ENCODE measurements at regions not wholly inside any gene's neighbourhood (a gene's known extent, or its start where the extent isn't known, plus 50 kb on each side); places are given as distances from the start of the nearest gene placed in this dataset.
A peak's percentile ranks its signal among the peaks of the same experiment; 100 is the strongest.

DNA sequence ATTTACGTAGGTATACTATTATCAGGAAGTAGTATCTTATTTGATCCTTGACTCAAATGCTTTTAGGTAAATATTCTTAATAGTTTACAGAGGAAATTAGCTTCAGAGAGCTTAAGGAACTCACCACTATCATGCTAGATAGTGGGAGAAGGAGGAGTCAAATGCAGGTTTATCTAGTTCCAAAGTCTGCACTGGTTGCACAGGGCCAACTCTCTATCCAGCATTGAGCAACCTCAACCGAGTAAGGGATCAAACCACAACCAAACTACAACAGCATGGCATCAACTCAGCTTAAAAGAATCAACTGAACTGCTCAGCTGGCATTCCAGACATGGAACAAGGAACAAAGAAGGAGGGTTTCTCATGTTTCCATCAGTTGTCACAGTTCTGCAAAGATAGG, 306.0 kb downstream of the MAF start:
- no peak for DNase-seq

DNA sequence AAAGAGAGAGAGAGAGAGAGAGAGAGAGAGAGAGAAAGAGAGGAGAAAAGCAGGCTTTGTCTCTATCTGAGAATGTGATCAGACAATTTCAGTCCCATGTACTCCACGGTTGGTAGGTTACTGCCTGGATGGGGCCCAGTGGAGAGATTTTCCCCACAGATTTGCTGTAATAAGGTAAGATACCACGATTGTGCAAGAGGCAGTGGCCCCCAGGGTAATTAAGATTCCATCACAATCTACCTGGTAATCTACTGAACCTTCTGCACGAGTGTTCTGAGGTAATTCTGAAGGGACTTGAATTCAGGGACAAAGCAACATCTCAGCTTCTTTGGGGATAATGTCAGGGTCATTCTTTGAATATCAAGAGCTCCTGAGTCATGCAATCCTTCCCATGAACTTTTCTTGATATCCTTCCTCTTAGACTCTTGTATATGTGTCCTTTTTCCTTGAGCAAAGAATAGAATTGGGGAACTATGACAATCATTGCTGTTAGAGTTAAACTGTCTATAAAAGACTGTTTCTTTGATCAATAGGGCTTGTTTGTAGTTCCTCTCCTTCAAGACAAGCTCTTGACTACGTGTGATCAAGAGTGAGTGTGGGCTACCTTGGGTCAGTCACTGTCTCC, 306.6 kb downstream of the MAF start:
- DNase-seq: no peak

DNA sequence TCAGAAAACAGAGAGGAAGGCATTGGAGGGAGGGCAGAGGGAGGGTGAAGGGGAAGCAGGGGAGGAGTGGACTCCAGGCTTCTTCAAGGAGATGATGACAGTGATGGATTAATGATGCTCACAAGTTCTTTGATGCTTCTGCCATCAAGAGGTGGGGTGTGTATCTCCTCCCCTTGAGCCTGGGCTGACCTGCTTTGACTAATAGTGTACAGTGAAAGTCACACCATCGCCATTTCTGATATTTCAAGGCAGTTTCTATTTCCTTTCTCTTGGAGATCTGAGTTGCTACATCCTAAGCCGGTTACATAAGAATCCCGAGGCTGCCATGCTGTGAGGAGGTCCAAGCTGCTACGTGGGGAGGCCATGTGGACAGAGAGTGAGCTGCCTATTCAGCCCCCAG, 312.5 kb downstream of the MAF start:
- DNase-seq: no peak

DNA sequence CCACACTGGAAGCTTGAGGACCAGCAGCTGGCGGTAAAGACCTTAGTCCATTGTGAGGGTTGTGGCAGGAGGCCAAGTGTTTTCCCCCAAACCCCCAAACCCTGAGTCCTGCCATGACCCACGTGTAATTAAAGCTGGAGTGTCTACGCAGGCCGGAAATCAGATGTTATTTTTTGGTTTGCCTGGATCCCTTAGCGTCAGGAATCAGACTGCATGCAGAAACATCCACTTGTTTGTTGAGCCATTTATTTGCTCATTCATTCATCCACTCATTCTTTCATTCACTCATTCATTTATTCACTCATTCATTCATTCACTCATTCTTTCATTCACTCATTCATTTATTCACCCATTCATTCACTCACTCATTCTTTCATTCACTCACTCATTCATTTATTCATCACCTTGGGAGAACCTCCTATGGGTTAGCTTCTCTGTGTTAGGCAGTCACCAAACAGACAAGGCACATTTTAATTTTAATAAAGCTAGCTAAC, 313.1 kb downstream of the MAF start:
- DNase-seq: no peak

DNA sequence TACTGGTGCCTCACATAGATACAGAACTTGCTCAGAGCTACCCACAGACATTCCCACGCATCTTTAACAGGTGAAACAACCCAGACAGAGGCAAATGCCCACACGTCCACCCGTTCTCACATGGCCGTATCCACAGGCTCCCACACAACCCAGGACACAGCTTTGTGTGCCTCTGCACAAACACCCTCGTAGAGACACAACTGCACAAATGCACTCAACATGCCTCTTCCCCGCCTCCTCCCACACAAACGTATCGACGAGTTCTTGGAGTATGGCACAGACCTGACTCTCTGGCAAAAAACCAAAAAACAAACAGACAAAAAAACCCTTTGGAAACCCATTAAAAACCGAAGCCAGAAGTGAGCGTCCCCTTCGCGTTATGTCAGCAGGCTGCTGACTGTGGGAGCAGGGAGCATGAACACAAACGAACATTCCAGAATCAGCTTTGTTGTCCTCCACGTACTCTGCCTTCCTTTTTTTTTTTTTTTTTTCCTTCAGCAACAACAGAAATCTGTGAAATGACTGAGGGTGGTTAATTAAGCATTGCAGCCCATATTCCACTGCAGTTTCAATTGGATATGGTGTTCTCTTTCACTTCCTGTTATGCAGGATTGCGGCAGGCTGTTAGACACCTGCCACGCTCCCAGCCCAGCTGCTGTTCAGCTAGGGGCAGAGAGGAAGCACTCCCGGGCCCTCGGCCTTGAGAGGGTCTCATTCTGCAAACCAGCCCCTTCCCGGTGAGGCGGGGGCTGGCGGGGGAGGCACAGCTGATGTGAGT, 313.7 kb downstream of the MAF start:
- DNase-seq: peak; percentile 81

DNA sequence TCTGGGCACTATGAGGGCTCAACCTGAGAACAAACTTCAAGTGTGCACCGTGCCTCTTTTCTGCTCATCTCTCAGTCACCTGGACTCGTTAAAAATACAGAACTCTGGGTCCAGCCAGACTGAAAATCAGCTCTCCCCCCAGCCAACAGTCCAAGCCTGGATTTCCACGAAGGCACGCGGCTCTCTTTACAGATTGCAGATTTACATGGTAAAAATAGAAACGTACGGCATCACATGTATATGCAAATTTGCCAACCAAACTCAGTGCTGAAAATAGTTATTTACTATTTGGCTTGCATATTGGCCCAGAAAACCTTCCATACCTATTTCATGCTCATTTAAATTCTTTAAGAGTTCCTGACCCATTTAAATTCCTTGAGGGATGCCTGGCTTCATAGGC, 315.8 kb downstream of the MAF start:
- DNase-seq: no peak

DNA sequence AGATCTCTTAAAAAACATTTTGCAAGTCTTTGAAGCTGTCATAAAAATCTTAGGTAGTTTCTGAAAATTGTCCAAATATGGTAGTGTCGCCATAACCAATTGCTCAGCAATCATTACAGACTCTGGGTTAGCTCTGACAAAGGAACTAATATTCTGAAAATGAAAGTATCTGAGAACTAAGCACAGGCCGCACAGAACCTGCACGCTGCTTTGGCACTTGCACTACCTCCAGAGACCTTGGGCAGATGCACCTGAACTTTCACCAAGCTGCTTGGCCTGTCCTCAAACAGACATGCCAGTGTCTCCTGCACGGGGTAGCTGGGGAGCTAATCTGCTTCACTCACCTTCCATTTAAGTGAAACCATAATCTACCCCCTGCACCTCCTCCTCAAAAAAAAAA, 317.0 kb downstream of the MAF start:
- no peak for DNase-seq

DNA sequence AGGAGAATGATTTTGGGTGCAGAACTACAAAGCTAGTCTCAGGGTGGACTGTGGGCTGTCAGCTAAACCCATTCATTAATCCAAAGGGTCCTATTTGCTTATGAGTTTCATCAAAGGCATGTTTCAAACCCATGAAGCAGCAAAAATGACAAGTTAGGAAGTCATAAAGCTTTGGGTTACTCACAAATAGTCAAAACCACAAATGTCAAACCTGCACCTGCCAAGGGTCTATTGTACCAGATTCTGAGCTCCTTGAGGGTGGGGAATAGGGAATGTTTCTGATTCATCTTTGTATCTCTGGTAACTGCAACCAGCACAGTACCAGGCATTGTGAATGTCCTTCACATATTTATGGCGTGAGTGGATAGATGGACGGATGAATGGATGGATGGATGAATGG, 317.7 kb downstream of the MAF start:
- no peak for DNase-seq

DNA sequence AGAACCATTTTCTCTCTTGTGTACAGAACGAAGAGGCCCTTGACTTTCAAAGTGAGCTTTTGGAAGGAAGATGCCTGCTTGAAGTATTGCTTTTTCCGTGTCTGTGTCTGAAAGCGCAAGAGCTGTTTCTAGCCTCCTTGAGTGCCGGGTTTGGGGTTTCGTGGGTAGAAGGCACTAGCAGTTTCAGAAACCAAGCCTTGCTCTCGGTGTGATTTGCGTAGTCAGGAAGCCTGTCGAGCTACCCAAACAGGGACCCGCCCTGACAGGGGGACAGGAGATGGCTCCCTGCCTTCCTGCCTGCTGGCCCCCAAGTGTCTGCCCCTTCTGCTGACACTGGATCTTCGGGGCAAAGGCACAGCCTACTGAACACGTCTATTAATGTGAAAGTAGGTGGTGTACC, 322.0 kb downstream of the MAF start:
- no peak for DNase-seq

DNA sequence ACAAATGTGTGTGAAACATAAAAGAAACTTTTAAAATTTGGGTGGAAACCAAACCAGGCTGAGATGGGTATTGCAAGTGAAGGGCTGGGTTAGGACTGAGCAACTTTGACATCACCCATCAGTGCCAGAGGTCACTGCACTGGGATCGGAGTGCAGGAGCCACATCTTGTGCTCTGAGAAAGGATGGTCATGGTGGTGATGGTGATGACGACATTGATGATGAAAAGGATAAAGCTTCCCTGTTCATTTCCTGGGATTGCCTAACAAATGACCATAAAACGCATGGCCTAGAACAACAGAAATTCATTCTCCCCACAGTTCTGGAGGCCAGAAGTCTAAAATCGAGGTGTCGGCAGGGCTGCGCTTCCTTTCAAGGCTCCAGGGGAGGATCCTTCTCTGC, 324.0 kb downstream of the MAF start:
- DNase-seq: no peak

DNA sequence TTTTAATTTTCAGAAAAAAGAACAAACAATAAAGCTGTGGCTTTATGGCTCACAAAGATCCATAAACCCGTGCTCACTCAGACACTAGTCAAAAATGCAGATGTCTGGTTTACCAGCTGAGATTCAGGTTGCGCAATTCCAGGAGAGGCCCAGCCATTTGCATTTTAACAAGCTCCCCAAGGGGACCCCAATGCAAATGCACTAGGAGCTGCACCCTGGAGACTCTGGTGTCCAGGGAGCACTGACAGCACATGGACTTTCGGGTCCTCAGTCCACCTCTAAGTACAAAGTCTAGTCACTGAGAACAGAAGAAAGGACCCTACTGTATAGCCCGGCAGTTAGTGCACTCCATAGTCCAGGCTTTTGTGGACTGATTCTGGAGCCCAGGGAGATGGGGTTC, 326.3 kb downstream of the MAF start:
- no peak for DNase-seq

DNA sequence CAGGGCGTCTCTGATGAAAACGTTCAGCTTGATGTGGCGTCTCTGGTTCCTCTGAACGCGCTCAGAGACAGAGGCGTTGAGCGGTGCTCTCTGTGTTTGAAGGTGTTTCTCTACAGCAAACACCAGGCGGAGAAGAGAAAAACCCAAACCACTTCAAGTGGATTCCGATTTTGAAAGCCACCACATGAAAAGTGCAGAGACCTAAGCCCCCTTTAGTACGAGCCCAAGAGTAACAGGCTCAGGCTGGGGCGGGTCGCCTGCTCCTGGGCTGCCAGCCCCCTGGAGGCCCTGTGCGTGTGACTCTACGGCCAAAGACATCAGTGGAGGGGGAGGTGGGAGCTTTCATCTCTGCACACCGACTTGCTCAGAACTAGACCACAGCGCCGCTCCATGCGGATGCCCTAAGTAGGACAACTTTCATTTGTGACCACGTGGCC, 328.4 kb downstream of the MAF start:
- DNase-seq: no peak

DNA sequence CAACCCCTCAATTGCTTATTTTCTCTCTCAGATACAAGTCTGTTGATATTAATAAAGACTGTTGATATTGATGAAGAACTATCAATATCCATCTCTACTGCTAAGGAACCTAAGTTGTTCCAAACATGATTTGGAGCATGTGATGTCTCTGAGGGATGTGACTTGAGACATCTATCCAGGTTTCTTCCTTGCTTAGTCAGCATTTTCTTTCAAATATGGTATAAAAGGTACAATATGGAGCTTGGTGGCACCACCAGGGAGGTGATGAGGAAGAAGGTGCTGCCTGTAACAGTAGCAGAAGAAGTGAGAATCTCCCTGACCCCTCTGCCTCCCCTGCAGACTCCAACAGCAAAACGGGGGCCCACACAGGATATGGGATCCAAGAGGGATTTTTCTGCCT, 329.0 kb downstream of the MAF start:
- no peak for DNase-seq

DNA sequence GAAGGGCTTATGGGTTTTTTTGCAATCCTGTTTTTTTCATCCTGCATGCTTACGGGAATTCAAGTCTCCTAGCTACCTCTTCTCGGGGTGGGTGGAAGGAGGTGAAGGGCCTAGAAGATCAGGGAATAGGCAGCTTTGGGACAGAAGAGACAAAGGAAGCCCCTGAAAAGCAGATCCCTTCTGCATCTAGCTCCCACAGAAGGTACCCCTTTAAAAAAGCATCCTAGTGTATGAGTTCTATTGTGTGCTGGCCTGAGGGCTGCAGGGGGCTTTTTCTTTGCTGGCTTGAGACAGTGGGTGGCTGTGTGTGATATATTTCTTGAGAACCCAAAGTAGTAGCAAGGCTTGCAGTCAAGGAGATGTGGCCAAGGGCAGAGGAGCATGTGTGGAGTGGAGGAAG, 330.5 kb downstream of the MAF start:
- no peak for DNase-seq

DNA sequence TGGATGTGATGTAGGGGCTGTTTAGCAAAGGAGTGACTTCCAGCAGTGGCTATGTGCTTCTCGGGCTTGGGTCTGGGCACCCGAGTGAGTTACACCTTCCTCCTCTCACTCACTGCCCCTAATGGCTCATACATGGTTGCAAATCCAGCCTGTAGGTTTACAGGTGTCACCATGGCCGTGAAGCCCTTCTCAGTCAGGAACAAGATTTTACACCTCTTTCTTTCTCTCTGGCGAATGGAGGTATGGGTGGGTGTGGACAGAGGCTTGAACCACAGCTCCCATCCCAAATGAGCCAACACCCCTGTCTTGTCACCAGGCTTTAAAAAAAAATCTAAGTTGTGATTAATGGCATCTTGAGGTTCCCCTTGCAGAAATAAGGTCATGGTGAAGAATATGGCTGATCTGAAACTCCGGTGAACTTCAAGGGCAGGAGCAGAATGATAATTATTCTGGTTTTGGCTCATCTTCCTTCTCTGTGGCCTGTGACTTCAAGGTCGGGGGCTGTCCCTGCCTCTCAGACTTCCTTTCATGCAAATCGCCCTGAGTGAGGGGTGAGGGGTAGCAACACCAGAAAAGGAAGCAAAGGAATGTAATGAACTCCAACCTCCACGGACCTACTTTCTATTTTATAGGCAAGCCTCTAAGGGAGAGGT, 331.2 kb downstream of the MAF start:
- no peak for DNase-seq

DNA sequence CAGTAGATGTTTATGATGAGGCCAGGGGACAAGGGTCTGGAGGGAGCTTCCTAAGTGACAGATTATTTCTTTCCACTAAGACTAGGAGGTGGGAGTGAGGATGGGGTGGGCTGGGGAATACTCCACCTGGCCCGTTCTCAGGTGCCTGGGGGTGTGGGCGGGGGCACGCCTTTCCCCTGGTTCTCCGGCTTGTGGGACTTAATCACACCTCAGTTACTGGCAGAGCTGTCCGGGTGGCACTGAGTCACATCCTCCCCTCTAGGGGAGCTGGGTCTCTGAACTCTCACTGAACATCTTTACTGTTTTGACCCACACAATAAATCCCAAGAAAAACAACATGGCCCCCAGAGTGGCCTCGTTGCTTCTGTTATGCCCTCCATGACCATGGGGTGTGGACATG, 332.8 kb downstream of the MAF start:
- no peak for DNase-seq

DNA sequence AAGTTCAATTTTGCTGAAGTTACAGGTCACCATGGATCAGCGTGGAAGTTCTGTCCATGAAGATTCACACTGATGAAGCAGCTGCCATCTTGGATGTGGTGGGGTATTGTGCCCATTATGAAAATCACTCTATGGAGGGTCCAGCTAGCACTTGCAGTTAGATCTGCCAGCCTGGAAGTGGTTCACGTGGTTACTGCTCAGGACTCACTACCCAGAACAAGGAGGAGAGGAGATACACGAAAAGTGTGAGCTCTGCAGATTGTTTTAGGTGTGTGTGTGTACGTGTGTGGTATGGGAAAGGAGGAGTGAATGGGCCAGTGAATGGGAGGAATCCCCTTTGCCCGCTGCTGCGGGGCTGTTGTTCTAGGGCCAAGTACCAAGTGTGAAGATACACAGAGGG, 333.4 kb downstream of the MAF start:
- DNase-seq: no peak

DNA sequence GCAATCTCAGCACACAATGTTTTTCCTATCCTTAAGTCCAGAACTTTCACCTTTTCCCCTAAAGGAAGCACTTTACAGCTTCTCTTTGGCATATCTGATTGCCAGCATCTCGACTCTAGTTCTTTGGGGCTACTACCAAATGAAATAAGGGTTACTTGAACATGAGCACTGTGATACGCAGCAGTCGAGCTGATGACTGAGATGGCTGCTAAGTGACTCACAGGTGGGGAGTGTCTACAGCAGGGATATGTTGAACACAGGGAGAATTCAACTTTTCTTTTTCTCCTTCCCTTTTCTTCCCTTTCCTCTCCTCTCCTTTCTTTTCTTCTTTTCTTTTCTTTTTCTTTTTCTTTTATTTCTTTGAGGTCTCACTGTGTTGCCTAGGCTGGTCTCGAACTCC, 334.8 kb downstream of the MAF start:
- no peak for DNase-seq

DNA sequence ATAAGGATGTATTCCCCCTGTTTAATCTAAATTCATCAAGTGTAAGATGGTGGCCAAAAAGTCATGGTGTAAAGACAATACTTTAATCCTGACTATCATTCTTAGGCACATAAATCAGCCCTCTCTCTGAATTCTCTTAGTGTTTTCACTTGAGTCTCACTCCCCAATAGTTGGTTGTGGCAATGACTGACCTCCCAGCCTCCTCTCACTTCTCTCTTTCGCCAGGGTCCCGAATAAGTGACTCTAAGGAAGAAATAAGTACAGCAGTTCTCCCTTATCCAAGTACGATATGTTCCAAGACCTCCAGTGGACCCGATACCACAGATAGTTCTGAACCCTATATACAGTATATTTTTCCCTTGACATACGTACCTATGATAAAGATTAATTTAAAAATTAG, 335.3 kb downstream of the MAF start:
- no peak for DNase-seq

DNA sequence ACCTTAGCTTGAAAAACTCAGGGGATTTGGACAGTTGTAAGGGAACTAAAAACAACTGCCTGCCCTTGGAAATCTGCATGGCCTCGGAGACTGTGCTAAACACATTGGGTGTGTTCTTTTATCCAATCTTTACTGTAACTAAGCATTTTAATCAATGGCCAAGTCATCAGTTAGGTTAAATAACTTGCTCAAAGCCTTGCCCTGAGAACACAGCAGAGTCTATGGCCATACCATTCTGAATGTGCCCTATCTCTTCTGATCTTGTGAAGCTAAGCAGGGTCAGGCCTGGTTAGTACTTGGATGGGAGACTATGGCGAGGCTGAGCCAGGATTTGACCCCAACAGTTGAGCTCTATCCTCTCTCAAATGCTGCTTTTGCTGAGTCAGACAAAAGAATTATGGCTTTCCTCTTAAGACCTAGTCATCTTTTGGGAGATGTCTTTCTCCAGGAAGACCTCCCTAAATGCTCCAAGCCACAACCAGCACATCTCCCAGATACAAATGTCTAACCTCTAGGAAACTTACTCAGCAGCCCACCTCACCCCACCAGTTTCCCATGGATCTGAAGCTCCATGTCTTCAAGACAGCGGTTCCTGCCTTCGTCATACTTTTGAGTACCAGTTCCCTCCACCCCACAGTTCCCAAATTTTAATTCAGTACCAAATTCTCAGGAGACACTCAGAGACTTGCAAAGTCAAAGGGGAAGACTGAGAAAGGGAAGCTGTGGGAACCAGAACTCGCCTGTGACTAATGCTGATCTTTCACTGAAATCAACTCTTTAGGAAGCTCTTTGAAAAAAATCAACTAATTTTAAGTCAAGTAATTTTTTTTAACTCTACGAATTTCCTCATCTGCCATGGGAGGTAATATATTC, 336.1 kb downstream of the MAF start:
- DNase-seq: no peak

DNA sequence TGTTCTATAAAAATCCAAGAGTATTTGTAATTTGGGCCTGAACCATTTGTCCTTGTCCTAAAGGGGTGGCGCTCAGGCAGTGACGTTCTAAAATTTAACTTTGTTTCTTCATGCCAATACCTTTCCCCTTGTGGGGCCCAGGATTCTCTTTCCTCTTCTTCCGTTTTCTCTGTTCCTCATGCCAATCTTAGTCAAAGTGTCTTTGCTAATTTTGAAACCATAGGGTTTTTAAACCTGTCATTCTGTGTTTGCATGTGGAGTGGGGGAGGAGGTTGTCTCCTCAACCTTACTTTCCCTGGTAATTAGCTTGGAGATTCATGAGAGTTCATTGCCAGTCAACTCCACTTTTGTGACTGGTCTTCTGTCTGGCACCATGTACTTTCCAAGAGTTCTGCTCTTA, 337.1 kb downstream of the MAF start:
- DNase-seq: no peak
